DMS114 treated with DMSO at 0.1 percent for 48 hours (cell line): ENCODE measurements at regions not wholly inside any gene's neighbourhood (a gene's known extent, or its start where the extent isn't known, plus 50 kb on each side); places are given as distances from the start of the nearest gene placed in this dataset.
A peak's percentile ranks its signal among the peaks of the same experiment; 100 is the strongest.

ENCODE experiments used
- DNase-seq: peaks from one replicate; lab custom pipeline; 2025; ENCODE audit not compliant: unreplicated experiment; lab: John Stamatoyannopoulos, UW

GRCh38 chr3:124519591-124520194, 210.6 kb upstream of the UMPS start:
- no peak for DNase-seq

- DNase-seq, result no peak
Measured at GRCh38 chr3:124520970-124521369, 209.3 kb upstream of the UMPS start.

GRCh38 chr3:124522082-124522625, 208.1 kb upstream of the UMPS start:
- DNase-seq, result no peak

- no peak for DNase-seq
Measured at GRCh38 chr3:124526601-124527000, 203.7 kb upstream of the UMPS start.

GRCh38 chr3:124529826-124530571, 200.3 kb upstream of the UMPS start:
- no peak for DNase-seq

DNA sequence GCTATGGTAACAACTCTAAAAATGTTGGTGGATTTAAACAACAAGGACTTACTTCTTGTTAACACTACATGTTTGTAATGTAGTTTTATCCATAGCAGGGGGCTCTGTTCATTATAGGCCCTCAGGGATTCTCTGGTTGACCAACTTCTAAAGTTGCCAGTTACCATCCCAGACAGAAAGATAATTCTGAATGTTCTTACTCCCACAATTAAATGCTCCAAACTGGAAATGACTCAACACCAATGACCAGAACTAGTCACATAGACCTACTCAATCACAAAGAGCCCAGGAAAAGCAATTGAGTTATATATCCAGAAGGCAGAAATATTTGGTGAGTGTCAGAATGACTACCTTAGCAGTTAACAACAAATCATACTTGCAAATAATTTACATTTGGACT, 199.3 kb upstream of the UMPS start:
- no peak for DNase-seq

- DNase-seq, result no peak
Measured at GRCh38 chr3:124532071-124532470, 198.2 kb upstream of the UMPS start.

DNA sequence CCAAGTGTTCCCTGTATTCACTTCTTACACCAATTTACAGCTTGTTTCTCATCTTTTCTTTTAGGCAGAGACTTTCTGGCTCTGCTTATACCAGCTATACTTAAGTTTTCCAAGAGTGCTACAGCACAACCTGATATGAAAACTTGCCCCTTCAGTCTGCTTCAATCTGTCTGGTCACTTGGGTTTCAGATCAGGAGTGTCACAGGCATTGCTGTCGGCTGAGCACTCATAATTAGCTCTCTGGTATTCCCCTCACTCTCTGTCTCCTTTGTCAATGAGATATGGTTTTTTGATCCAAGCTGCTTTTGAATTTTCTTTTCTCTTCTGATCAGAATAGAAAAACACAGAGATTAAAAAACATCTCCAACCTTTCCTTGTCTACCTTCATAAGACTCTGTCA, 194.9 kb upstream of the UMPS start:
- no peak for DNase-seq

GRCh38 chr3:124540550-124541211, 189.6 kb upstream of the UMPS start:
- no peak for DNase-seq

DNA sequence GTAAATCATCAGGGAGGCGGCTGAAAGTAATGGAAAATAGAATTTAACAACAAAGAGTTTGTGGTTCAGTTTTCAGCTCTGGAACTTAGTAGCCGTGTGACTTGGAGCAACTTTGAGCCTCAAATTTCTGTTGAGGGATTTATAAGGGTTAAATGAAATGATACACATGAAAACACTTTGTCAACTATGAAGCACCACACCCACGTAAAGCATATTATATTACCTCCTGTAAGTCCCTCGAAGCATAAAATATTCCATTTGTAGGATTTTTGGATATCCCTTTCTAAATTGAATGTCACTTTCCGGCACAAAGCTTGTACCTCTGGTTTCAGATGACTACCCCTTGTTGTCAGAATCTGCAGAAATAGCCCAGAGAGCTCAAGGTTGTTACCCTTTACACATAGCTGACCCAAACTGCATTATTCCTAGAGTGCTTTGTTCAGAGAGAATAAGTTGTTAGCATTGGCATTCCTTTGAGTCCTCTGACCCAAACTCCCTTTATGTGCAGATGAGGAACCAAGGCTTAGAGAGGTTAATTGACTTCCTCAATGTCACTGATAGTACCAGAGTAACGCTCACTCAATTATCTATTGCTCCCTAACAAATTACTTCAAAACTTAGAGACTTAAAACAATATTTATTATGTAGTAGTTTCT, 187.9 kb upstream of the UMPS start:
- DNase-seq, result no peak

DNA sequence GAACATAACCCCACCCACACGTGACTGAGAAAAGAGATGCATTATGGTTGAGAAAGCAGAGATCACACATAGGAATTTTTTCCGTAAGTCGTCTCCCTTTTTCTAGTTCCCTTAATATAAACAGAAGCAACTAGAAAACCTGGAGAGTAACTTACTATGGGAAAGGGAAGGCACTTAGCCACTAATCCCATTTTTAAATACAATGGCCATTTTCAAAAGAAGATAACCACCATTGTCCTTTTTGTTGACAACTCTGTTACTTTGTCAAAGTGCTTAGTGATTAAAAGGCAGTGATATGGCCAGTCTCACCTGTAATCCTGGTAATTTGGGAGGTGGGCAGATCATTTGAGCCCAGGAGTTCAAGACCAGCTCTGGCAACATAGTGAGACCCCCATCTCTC, 184.4 kb upstream of the UMPS start:
- no peak for DNase-seq

DNA sequence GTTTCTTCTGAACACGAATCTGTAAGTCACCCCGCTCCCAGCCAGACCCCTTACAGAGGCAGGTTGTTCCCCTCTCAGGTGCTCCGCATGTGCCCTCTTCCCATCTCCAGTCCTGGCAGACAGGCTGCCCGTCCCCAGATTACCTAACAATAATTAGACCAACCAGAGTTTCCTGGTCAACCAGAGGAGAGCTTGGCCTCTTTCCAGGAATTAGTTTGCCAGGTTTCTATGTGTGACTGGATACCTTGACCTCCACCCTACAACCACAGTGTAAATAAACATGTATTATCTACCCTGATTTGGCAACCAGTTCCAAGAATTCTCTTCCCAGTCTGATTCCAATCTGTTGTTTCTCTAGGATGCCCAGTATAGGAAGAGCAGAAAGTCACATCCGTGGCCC, 178.0 kb upstream of the UMPS start:
- DNase-seq, result no peak

- no peak for DNase-seq
Measured at GRCh38 chr3:124553178-124553577, 177.1 kb upstream of the UMPS start.

DNA sequence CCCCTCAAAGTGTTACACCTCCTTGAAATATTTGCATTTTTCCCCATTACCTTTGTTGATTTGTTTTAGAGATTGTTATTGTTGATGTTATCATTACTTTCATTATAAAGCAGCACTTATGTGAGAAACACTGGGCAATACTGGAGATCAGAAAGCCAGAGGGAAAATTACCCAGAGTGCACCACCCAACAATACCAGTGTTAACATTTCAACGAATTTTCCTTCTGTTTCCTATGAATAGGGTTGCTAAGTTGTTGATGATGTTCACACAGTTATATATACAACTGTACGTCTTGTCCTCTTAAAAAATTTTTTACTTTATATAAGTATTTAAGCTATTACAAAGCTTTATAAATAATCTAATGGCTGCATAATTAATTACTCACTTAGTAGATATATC, 173.6 kb upstream of the UMPS start:
- DNase-seq, result no peak

- DNase-seq, result no peak
Measured at GRCh38 chr3:124557433-124558232, 172.6 kb upstream of the UMPS start.

DNA sequence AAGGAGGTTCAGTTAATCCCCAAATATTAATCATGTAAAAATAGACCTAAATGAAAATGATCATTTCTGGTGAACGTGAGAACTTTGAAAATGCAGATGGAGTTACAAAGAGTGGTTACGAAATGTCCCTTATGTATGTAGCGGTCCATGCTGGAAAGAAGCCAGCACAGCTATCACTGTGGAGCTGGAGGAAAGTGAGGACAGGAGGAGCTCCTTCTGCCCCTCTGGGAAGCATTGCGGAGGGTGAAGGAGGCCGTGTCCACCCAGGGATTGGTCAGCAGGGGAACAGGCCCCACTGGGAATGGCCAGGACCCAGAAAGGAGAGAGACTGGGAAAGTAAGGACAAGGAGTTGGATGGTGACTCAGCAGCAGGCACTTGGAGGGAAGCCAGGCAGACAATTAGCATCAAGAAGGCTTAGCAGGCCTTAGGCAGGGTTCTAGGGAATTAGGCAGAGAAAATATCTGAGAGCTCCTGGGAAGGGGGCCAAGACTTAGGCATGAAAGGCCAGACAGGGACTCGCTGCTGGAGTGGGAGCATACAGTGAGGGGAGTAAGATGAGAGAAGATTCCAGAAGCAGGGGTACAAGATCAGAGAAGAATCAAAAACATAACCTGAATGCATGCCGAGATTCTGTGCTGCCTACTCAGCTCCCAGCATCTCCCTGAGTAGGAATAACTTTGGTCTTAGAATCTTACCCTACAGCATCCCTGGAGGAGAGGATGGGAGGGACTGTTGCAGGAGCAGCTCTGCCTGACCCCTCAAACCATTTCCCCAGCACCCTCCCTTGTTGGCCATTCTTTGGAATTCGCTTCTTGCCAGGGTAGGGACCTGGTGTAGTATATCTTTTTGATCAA, 171.0 kb upstream of the UMPS start:
- no peak for DNase-seq

DNA sequence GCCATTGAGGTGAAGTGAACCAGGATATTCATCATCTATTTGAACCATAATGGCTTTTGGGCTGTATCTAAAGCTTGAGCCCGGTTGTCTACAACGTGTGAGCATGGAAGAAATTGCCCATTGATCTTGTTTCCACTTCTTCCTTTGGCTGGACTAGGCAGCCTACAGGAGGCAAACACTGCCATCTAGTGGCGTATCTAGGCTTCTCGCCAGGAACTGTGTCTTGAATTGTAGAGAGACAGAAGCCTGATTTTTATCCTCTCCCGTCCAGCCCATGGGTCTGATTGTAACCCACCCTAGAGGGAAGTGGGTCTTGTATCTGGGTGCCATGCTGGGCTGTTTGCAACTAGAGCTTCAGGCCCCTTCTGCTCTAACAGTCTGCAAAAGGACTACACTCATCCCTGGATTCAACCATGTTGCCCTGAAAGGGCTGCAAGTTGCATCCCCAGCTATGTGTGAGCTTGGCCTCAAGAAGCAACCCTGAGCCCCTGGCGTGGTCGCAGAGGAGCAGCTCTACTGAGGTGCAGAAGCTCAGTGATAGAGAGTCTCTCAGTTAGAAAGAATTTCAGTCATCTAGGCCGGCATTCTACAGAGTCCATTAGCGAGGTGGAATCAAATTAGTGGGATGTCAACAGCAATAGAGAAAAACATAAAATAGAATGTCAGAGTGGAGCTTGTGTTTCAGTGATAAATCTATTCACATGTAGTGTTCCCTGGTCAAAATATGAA, 170.2 kb upstream of the UMPS start:
- DNase-seq, result peak; percentile 61

- no peak for DNase-seq
Measured at GRCh38 chr3:124560666-124561215, 169.5 kb upstream of the UMPS start.

DNA sequence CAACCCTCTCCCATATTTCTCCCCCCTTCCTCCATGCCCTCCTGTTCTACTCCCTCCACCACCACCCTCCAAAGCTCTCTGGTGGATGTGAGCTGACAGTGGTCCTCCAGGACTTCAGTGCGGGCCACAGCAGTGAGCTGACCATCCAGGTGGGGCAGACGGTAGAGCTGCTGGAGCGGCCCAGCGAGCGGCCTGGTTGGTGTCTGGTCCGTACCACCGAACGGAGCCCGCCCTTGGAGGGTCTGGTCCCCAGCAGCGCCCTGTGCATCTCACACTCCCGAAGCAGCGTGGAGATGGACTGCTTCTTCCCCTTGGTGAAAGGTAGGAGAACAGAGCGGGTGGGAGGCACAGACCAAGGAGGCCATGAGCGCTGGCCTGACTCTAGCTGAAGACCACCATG, 167.5 kb upstream of the UMPS start:
- DNase-seq, result no peak
